SK-N-SH (cell line): ENCODE measurements at regions not wholly inside any gene's neighbourhood (a gene's known extent, or its start where the extent isn't known, plus 50 kb on each side); places are given as distances from the start of the nearest gene placed in this dataset.

ENCODE experiments used
- CTCF ChIA-PET: fragments of 300-600, 350-600 bp; formaldehyde crosslinking; extraction: SDS; loops from one replicate; lab custom pipeline; 2021; lab: Yijun Ruan, JAX
- POLR2A ChIA-PET: fragments of 350-600 bp; sonication (Branson Sonifier 250); formaldehyde crosslinking; extraction: SDS; loops from one replicate; lab custom pipeline; 2020; ENCODE audit warnings: antibody characterized with exemption, inconsistent platforms; lab: Yijun Ruan, JAX
- DNase-seq: peaks from one replicate; pipeline ENCODE4 v3.0.0; 2012
- H2AFZ ChIP-seq: fragments of 200-600 bp; sonication (generic); 2 replicates; pipeline ENCODE4 v1.8.1; 2016; ENCODE audit warnings: antibody characterized with exemption, mild to moderate bottlenecking, low read depth
- H3F3A ChIP-seq: fragments of 200-600 bp; sonication (generic); replicated peaks from 2 replicates; pipeline ENCODE3; 2016; ENCODE audit warnings: antibody characterized with exemption, mild to moderate bottlenecking; ENCODE audit not compliant: insufficient read depth
- H3K27ac ChIP-seq, 2 experiments: fragments of 200-500 bp in 1 of 2; fragments of 200-600 bp in 1 of 2; sonication (Bioruptor generic) in 1 of 2; sonication (generic), shearing (Covaris generic) in 1 of 2; 2 replicates each; pipeline versions ENCODE4 v1.5.1 to v1.6.1; 2014 to 2016; ENCODE audit warnings: low read depth in 2 of 2, inconsistent platforms in 1 of 2, low read length in 1 of 2, mild to moderate bottlenecking in 1 of 2, mixed read lengths in 1 of 2
- H3K27me3 ChIP-seq: fragments of 200-600 bp; sonication (generic), shearing (Covaris generic); 2 replicates; pipeline ENCODE4 v1.6.1; 2016; ENCODE audit warnings: mixed run types; ENCODE audit not compliant: insufficient read depth
- H3K36me3 ChIP-seq, 2 experiments: fragments of 200-500 bp in 1 of 2; fragments of 200-600 bp in 1 of 2; sonication (Bioruptor generic) in 1 of 2; sonication (generic) in 1 of 2; replicated peaks in 1 of 2; 2 replicates each; pipeline versions ENCODE3 to v1.5.1; 2014 to 2016; ENCODE audit warnings: low read length in 1 of 2, mild to moderate bottlenecking in 1 of 2; ENCODE audit not compliant: insufficient read depth in 2 of 2, control insufficient read depth in 1 of 2
- H3K4me1 ChIP-seq, 2 experiments: fragments of 200-500 bp in 1 of 2; fragments of 200-600 bp in 1 of 2; sonication (Bioruptor generic) in 1 of 2; sonication (generic), shearing (Covaris generic) in 1 of 2; 2 replicates each; pipeline versions ENCODE4 v1.5.1 to v1.6.1; 2014 to 2016; ENCODE audit warnings: low read depth in 1 of 2, low read length in 1 of 2, mixed run types in 1 of 2; ENCODE audit not compliant: insufficient read depth in 2 of 2, control insufficient read depth in 1 of 2
- H3K4me2 ChIP-seq: fragments of 200-600 bp; sonication (generic), shearing (Covaris generic); 2 replicates; pipeline ENCODE4 v1.6.1; 2017; ENCODE audit warnings: mixed run types
- H3K4me3 ChIP-seq, 2 experiments: fragments of 200-500 bp in 1 of 2; fragments of 200-600 bp in 1 of 2; sonication (Bioruptor generic) in 1 of 2; sonication (generic), shearing (Covaris generic) in 1 of 2; 2 replicates each; pipeline versions ENCODE4 v1.5.1 to v1.8.1; 2014 to 2016; ENCODE audit warnings: low read depth in 2 of 2, inconsistent platforms in 1 of 2, low read length in 1 of 2, mild to moderate bottlenecking in 1 of 2, mixed read lengths in 1 of 2, moderate library complexity in 1 of 2
- H3K79me2 ChIP-seq: fragments of 200-600 bp; sonication (generic); 2 replicates; pipeline ENCODE4 v1.8.1; 2017; ENCODE audit warnings: mild to moderate bottlenecking; ENCODE audit not compliant: insufficient read depth
- H3K9ac ChIP-seq: fragments of 200-600 bp; sonication (generic); 2 replicates; pipeline ENCODE4 v1.6.1; 2017; ENCODE audit warnings: mixed run types
- H3K9me2 ChIP-seq: fragments of 200-600 bp; sonication (generic); 2 replicates; pipeline ENCODE4 v1.6.1; 2017; ENCODE audit warnings: mixed run types
- H3K9me3 ChIP-seq: fragments of 200-600 bp; sonication (generic); 2 replicates; pipeline ENCODE4 v1.6.1; 2017; ENCODE audit warnings: mixed run types, mild to moderate bottlenecking, moderate library complexity
- H4K20me1 ChIP-seq: fragments of 200-600 bp; sonication (generic); 2 replicates; pipeline ENCODE4 v1.6.1; 2017; ENCODE audit warnings: mild to moderate bottlenecking, mixed run types; ENCODE audit not compliant: insufficient read depth
- ELF1 ChIP-seq: IDR thresholded peaks from 2 replicates; pipeline ENCODE4 v1.4.0; 2012
- EP300 ChIP-seq, 2 experiments: IDR thresholded peaks; 2 replicates each; pipeline versions ENCODE4 v1.4.0 to v1.6.1; 2012; ENCODE audit warnings: borderline replicate concordance in 1 of 2, low read depth in 1 of 2, low read length in 1 of 2
- EZH2phosphoT487 ChIP-seq: fragments of 200-600 bp; sonication (generic); IDR thresholded peaks from 2 replicates; pipeline ENCODE4 v1.6.1; 2017; ENCODE audit warnings: low read depth, mixed run types, mild to moderate bottlenecking, antibody characterized with exemption, moderate library complexity, borderline replicate concordance
- FOXM1 ChIP-seq: IDR thresholded peaks from 2 replicates; pipeline ENCODE4 v1.4.0; 2012; ENCODE audit warnings: low read depth, mild to moderate bottlenecking
- GATA2 ChIP-seq: sonication (generic); formaldehyde crosslinking; IDR thresholded peaks from 2 replicates; pipeline ENCODE4 v1.5.0; 2020; ENCODE audit warnings: mild to moderate bottlenecking, missing genetic modification reagents
- MEF2A ChIP-seq: IDR thresholded peaks from 2 replicates; pipeline ENCODE4 v1.4.0; 2012; ENCODE audit warnings: low read depth, borderline replicate concordance
- MXI1 ChIP-seq: IDR thresholded peaks from 2 replicates; pipeline ENCODE4 v1.6.1; 2012; ENCODE audit warnings: mild to moderate bottlenecking, low read depth, low read length, improper control_type of control experiment
- NFIC ChIP-seq: IDR thresholded peaks from 2 replicates; pipeline ENCODE4 v1.4.0; 2012; ENCODE audit warnings: borderline replicate concordance
- NRF1 ChIP-seq: IDR thresholded peaks from 2 replicates; pipeline ENCODE4 v1.6.1; 2012; ENCODE audit warnings: low read depth, mild to moderate bottlenecking, low read length
- POLR2AphosphoS5 ChIP-seq: IDR thresholded peaks from 2 replicates; pipeline ENCODE4 v1.6.1; 2012; ENCODE audit warnings: low read depth, low read length
- RAD21 ChIP-seq: IDR thresholded peaks from 2 replicates; pipeline ENCODE4 v1.6.1; 2012; ENCODE audit warnings: mild to moderate bottlenecking, low read length
- RCOR1 ChIP-seq: fragments of 150-350 bp; IDR thresholded peaks from 2 replicates; pipeline ENCODE4 v1.6.1; 2017; ENCODE audit warnings: antibody characterized with exemption, low read length
- RXRA ChIP-seq: IDR thresholded peaks from 2 replicates; pipeline ENCODE4 v1.4.0; 2012; ENCODE audit warnings: low read depth, mild to moderate bottlenecking, borderline replicate concordance
- SMC3 ChIP-seq: IDR thresholded peaks from 2 replicates; pipeline ENCODE4 v1.6.1; 2012; ENCODE audit warnings: low read depth, low read length, improper control_type of control experiment
- ZBTB33 ChIP-seq: IDR thresholded peaks from 2 replicates; pipeline ENCODE4 v1.4.0; 2012; ENCODE audit warnings: low read depth, borderline replicate concordance
- WGBS: methylation state at CpG from one replicate; pipeline ENCODE4 v1.1.6; 2017; ENCODE audit warnings: low lambda C conversion rate; 5-methylcytosine and 5-hydroxymethylcytosine counted together
- TF ChIP-seq, protein P1 (sequence below): fragments of 200-600 bp; sonication (generic); IDR thresholded peaks from 2 replicates; pipeline ENCODE4 v1.6.1; 2017; ENCODE audit warnings: antibody characterized with exemption, mild to moderate bottlenecking, moderate library complexity
- TF ChIP-seq, protein P2 (sequence below): IDR thresholded peaks from 2 replicates; pipeline ENCODE4 v1.4.0; 2012; ENCODE audit warnings: low read depth

DNA sequence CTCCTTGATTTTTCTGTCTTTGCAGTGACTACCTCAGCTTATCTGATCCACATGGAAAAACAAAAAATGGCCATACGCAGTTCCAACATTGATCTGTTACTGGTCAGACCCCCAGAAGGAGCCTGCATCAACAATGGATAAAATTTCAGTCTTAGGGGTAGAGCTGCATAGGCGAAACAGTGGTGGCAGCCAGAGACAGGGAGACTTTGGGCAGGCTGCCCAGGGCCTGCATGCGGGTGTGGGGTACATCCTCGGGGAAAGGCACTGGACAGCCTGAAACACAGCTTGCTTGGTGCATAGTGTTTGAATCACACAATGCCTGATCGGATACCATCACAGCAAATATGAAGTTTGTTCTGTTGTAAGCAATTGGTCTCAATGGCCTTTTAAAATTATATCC, 847.8 kb downstream of the QKI start:
- H4K20me1 ChIP-seq = no peaks in the 10 kb centered on the region
- no peak overlapping the region for H2AFZ ChIP-seq
- H3K9me3 ChIP-seq = no peaks in the 10 kb centered on the region
- H3F3A ChIP-seq = no peaks in the 10 kb centered on the region
- no peaks in the 10 kb centered on the region for H3K27me3 ChIP-seq
- CTCF ChIA-PET = no interaction called here
- H3K4me2 ChIP-seq = no peak overlapping the region
- no peak overlapping the region for H3K27ac ChIP-seq
- POLR2A ChIA-PET = no interaction called here
- H3K9ac ChIP-seq = no peak overlapping the region
- no peaks in the 10 kb centered on the region for H3K9me2 ChIP-seq
- no peak for DNase-seq
- H3K79me2 ChIP-seq = no peaks in the 10 kb centered on the region
- no peaks in the 10 kb centered on the region for H3K36me3 ChIP-seq
- TF ChIP-seq, protein P1, sequence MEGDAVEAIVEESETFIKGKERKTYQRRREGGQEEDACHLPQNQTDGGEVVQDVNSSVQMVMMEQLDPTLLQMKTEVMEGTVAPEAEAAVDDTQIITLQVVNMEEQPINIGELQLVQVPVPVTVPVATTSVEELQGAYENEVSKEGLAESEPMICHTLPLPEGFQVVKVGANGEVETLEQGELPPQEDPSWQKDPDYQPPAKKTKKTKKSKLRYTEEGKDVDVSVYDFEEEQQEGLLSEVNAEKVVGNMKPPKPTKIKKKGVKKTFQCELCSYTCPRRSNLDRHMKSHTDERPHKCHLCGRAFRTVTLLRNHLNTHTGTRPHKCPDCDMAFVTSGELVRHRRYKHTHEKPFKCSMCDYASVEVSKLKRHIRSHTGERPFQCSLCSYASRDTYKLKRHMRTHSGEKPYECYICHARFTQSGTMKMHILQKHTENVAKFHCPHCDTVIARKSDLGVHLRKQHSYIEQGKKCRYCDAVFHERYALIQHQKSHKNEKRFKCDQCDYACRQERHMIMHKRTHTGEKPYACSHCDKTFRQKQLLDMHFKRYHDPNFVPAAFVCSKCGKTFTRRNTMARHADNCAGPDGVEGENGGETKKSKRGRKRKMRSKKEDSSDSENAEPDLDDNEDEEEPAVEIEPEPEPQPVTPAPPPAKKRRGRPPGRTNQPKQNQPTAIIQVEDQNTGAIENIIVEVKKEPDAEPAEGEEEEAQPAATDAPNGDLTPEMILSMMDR = no peak
- TF ChIP-seq EP300 (IDR thresholded peaks at IDR 0.05; ENCODE audit: borderline replicate concordance in 1 of 2, low read depth in 1 of 2, low read length in 1 of 2) = no peak
- TF ChIP-seq, protein P2, sequence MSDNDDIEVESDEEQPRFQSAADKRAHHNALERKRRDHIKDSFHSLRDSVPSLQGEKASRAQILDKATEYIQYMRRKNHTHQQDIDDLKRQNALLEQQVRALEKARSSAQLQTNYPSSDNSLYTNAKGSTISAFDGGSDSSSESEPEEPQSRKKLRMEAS = no peak
- no peak for TF ChIP-seq MEF2A
- no peak for TF ChIP-seq GATA2 (CRISPR knock-in tag)
- TF ChIP-seq FOXM1 = no peak
- no peaks in the 10 kb centered on the region for H3K4me1 ChIP-seq
- 11% methylated on average over 5 of the region's 5 CpGs for WGBS
- no peak overlapping the region for H3K4me3 ChIP-seq

DNA sequence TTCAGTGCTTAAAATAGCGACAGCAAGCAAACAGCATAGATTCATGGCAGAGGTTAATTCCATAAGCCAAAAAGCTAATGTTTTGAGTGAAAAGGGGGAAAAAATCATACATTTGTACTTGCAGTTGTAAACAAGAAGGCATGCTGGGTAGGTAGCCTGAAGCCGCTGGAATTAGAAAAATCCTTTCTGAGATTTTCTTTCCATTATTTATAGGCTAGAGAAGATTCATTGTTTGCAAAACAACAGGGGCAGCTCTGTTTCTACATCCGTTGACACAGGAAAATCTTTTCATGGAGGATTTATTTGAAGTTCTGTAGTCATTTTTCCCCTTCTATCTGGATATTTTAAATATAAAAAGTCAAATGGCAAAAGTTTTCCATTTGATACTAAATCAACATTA, 843.9 kb downstream of the QKI start:
- Histone ChIP-seq H3K36me3 (no peaks in the 10 kb centered on the region), H4K20me1 (no peaks in the 10 kb centered on the region), H3K4me1 (no peaks in the 10 kb centered on the region), H3K27me3 (no peaks in the 10 kb centered on the region), H3K9me3 (0 out of 2 replicates have a peak, but pooled peaks cover 7% of the 10 kb centered on the region), H3K4me2 (no peak overlapping the region), H3K9me2 (no peaks in the 10 kb centered on the region), H3K9ac (no peak overlapping the region), H2AFZ (no peak overlapping the region), H3K4me3 (no peak overlapping the region), H3F3A (no peaks in the 10 kb centered on the region), H3K27ac (no peak overlapping the region), H3K79me2 (no peaks in the 10 kb centered on the region)
- no peak for DNase-seq
- 46% methylated on average over 3 of the region's 3 CpGs for WGBS
- TF ChIP-seq RXRA = no peak
- TF ChIP-seq ELF1 = no peak
- TF ChIP-seq, protein P2 = no peak
- TF ChIP-seq POLR2AphosphoS5 = no peak
- no peak for TF ChIP-seq RAD21
- no peak for TF ChIP-seq RCOR1
- TF ChIP-seq MXI1 = no peak
- no peak for TF ChIP-seq NFIC
- no peak for TF ChIP-seq EZH2phosphoT487
- TF ChIP-seq FOXM1 = no peak
- TF ChIP-seq SMC3 = no peak
- no peak for TF ChIP-seq NRF1
- no peak for TF ChIP-seq MEF2A
- no peak for TF ChIP-seq ZBTB33
- ChIA-PET POLR2A (no interaction called here), CTCF (no interaction called here)
